HG03060 (cell line): ENCODE measurements at regions not wholly inside any gene's neighbourhood (a gene's known extent, or its start where the extent isn't known, plus 50 kb on each side); places are given as distances from the start of the nearest gene placed in this dataset.
A peak's percentile ranks its signal among the peaks of the same experiment; 100 is the strongest.

Source experiments
- ATAC-seq: cut with Tn5 transposase; IDR thresholded peaks from one replicate; pipeline ENCODE4 v1.9.1; 2021; ENCODE audit warnings: low read depth, moderate number of reproducible peaks; ENCODE audit not compliant: unreplicated experiment

DNA sequence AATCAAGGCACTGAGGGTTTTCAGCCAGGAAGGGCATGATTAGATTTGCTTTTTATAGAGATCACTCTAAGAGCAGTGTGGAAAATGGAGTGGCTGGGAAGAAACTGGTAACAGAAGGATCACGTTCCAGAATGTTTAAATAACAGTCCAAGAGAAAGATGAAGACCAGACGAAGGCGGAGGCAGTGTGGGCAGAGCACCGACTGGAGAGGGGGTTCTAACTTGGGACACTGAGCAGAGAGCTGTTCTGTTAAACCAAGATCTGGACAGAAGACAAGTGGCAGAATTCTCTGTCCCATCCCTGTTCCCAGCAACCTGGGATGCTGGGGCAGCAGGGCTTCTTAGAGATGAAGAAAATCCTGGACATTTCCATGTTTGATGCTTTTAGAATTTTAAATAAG, 249.1 kb upstream of the NR4A3 start:
- no peak for ATAC-seq

DNA sequence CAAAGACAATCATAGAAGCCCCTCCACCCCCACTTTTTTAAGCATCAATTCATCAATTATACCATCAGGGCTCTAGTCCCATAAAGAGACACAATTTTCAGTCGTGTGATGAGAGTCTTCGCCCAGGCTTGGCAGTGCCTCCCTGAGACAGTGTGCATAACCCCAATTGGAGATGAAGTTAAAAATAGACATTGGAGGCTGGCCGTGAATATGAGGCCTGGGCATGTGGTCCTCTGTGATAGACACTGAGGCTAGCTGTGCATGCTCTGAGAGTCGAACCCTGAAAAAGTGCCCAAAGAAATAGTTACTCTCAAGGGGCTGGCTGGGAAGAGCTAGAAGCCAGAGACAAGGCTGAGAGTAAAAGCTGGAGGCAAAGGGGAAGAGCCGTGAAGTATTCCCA, 248.6 kb upstream of the NR4A3 start:
- ATAC-seq: no peak

DNA sequence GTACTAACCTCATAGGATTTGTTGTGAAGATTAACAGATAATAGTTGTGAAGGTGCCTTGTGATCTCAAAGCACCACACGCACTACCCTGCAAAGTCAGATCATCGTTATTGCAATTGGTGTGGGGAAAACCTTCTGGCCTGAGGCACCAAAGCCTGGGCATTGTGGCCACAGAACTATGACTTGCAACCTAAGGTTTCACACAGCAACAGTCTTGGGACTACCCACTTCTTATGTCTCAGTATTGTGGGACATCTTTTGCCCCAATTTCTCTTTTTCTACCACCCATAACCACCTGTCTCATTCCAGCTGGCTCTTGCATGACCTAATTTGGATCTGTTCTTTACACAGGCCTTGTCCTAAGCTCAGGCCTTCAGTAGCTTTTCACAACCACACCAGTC, 247.8 kb upstream of the NR4A3 start:
- no peak for ATAC-seq

DNA sequence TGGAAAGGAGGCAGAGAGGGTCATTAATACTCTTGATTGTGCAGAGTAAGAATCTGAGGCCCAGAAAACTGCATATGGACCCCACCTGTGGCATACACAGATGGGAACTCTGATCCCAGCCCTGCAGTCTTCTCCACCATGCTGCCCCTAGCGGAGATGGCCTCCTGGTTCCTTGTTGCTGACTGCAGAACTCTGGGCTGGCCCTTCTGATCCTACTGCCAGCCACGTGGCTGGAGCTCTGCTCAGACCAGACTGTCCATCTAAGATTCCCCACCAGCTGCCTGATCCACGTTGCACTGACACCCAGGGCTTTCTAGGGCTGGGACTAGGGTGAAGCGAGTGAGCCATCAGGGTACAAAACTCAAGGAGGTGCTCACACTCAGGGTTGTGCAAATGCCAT, 245.7 kb upstream of the NR4A3 start:
- ATAC-seq: no peak

DNA sequence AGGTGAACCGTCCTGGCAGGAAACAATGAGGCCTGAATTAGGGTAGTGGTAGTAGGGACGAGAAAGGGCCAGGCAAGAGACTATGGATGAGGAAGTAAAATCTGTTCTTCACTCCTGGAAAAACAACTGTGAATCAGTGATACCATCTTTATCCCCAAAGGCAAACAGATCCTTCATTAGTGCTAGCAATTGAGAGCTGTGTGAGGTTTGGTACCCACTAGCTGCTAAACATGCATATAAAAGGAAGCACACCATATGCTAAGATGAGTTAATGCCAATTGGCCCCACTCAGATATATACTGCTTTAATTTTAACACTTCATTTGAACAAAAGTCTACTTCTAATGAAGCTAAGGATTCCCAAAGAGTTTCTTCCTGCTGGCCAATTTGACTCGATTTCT, 244.8 kb upstream of the NR4A3 start:
- no peak for ATAC-seq

DNA sequence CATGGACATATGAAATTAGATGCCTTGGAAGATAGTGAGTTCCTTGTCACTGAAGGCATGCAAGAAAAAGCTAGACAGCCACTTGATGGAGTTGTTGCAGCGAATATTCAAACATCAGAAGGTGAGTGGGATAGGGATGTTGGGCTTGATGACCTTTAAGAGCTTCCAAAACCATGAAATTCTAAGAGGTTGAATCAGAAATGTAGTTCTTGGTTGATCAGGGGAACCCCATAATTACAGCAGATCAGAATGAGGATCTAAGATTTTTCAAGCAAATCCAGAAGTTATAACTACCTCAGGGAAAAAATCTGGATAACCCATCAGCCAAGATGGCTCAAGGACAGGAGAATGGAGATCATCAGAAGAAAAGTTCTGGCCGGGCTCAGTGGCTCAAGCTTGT, 244.3 kb upstream of the NR4A3 start:
- ATAC-seq: no peak

- ATAC-seq: no peak
Measured at GRCh38 chr9:99578666-99579065, 243.0 kb upstream of the NR4A3 start.

DNA sequence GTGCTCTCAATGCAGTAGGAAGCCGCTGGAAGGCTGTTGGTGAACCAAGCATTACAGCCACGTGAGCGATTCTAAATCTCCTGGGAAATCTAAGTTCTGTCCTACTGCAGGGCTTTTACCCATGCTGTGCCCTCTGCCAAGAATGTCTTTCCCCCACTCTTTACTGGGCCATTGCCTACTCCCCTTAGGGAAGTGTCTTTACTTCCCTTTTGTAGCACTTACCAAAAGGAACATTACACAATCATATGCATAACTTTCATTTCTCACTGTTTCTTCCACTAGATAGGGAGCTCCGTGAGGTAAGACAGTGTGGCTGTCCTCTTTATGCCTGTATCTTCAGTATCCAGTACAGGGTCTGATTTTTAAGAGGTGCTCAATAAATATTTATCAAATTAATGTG, 241.7 kb upstream of the NR4A3 start:
- no peak for ATAC-seq

GRCh38 chr9:99582814-99583213, 238.9 kb upstream of the NR4A3 start:
- ATAC-seq: no peak

GRCh38 chr9:99588299-99588698, 233.4 kb upstream of the NR4A3 start:
- no peak for ATAC-seq

DNA sequence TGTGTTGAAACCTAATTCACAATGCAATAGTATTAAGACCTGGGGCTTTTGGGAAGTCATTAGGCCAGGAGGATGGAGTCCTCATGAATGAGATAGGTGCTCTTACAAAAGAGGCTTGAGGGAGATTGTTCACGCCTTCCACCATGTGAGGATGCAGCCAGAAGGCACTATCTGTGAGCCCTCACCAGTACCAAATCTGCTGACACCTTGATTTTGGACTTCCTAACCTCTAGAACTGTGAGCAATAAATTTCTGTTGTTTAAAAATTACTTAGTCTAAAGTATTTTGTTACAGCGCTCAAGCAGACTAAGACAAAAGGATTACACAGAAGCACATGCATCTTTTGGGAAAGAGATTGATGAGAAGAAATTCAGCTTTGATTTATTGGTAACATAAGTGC, 232.9 kb upstream of the NR4A3 start:
- ATAC-seq: no peak

GRCh38 chr9:99590410-99590809, 231.3 kb upstream of the NR4A3 start:
- ATAC-seq: no peak

DNA sequence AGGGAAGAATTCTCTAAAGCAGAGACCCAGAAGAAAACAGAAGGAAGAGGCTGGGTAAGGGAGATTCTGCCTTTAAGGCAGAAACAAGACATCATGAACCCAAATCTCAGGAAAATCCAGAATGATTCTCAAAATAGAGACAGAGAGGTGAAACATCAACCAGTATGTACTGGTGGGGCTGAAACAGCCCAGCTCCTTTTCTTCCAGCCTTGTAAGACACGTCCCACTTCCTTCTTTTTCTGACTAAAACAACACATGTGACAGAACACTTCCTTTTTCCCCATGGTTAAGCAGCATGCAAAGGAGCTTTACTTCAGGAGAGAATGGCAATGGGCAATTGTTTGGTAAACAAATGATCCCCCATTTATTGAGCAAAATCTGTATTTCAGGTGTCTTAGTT, 230.8 kb upstream of the NR4A3 start:
- no peak for ATAC-seq

DNA sequence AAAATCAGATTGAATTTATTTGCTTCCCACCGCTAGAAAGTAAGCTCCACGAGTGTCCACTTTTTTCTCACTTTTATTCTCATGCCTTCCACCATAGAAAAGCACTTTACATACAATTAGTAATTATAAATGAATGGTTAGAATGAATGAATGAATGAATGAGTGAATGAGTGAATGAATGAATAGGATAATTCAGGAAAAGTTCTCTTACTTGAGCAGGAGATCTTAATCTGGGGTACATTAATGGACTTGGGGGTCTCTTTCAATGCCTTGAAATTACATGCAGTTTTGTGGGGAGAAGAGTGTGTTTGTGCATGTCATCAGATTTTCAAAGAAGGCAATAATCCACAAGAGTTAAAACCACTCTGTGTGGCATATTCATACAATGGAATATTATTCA, 229.9 kb upstream of the NR4A3 start:
- ATAC-seq: no peak

GRCh38 chr9:99592834-99593574, 228.7 kb upstream of the NR4A3 start:
- no peak for ATAC-seq

DNA sequence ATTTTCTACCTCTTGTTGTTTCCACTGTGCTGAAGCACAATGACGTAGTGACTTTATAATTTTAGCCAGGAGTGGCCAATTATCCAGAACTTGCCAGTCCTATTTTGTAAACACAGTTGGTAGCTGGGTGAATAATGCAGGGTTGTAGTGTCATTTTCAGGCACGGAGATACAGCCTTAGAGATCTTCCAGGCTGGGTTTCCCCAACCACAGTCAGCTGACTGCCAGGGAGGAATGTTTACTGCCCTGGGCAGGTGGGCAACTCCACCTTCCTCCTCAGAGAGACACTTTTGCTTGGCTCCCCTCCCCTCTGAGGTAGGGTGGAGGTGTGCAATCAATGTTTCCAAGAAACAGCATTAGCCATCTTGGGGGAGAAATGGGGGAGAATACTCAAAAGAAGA, 228.1 kb upstream of the NR4A3 start:
- ATAC-seq: no peak

- no peak for ATAC-seq
Measured at GRCh38 chr9:99594056-99594780, 227.5 kb upstream of the NR4A3 start.

- peak; percentile 44 for ATAC-seq
Measured at GRCh38 chr9:99595796-99596195, 225.9 kb upstream of the NR4A3 start.

DNA sequence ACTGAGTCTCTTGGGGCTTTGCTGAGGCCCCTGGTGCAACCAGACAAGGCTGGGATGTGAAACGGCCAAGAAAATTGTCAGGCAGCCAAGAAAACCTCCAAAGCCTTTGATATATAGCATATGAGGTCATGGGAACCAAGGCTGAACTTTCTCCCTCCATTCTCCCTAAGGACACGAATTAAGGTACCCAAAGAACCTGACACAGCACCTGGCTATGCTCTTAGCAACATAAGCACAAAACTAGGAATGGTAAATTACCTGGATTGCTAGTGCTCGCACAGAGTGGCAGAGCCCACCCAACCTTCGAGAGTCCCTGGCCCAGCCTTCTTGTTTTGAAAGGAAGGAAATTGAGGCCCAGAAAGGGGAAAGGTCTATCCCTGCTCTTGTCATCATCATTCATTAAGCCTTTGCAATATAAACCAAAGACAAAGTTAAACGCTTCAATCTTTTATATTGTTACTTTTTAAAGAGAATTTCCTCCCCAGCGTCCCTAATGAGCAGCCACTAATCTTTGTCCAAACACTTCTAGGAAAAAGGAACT, 220.0 kb upstream of the NR4A3 start:
- no peak for ATAC-seq

- ATAC-seq: no peak
Measured at GRCh38 chr9:99602854-99603253, 218.8 kb upstream of the NR4A3 start.

- no peak for ATAC-seq
Measured at GRCh38 chr9:99605016-99605743, 216.5 kb upstream of the NR4A3 start.
